Muscle layer of duodenum (tissue), 2 donors: ENCODE measurements at regions not wholly inside any gene's neighbourhood (a gene's known extent, or its start where the extent isn't known, plus 50 kb on each side); places are given as distances from the start of the nearest gene placed in this dataset.

Experiments used
- H3K27ac ChIP-seq: one replicate; pipeline ENCODE4 v1.7.0; 2013; ENCODE audit warnings: mild to moderate bottlenecking, low read length
- H3K27me3 ChIP-seq: one replicate; pipeline ENCODE4 v1.7.0; 2013; ENCODE audit warnings: low read depth, mild to moderate bottlenecking, control low read depth, low read length
- H3K36me3 ChIP-seq, 2 donors: one replicate each; pipeline ENCODE4 v1.7.0; 2013; ENCODE audit warnings: low read length in 2 of 2, control low read depth in 1 of 2, mild to moderate bottlenecking in 1 of 2; ENCODE audit not compliant: insufficient read depth in 2 of 2, control insufficient read depth in 1 of 2
- H3K4me1 ChIP-seq, 2 donors: one replicate each; pipeline ENCODE4 v1.7.0; 2013; ENCODE audit warnings: low read length in 2 of 2, mild to moderate bottlenecking in 2 of 2, control low read depth in 1 of 2, moderate library complexity in 1 of 2; ENCODE audit not compliant: insufficient read depth in 2 of 2, control insufficient read depth in 1 of 2
- H3K4me3 ChIP-seq, 2 donors: one replicate each; pipeline ENCODE4 v1.7.0; 2013; ENCODE audit warnings: low read length in 2 of 2, low read depth in 1 of 2, mild to moderate bottlenecking in 1 of 2
- H3K9me3 ChIP-seq, 2 donors: one replicate each; pipeline ENCODE4 v1.7.0; 2013; ENCODE audit warnings: low read length in 2 of 2, control low read depth in 1 of 2, mild to moderate bottlenecking in 1 of 2; ENCODE audit not compliant: control insufficient read depth in 1 of 2
- donor health status: healthy.

DNA sequence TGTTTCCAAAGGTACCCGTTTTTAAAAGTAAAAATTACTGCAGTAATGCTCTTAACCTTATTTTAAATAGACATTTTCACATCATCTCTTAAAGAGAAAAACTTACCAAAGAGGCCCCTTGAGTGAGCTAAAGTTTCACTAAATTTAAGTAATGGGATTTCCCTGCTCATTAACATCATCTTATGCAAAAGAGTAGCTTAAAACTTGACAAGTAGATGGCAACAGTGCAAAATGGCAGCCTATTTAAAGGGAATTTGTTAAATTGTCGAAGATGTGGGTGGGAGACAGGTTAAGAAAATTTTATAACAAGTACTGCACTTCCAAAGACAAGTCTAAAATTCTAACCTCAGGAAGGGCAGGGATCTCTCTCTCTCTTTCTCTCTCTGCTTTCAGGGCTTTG, 271.7 kb upstream of the LDB2 start:
- H3K4me1 ChIP-seq: no peaks in the 10 kb centered on the region
- no peaks in the 10 kb centered on the region for H3K27me3 ChIP-seq
- H3K9me3 ChIP-seq: no peaks in the 10 kb centered on the region
- H3K36me3 ChIP-seq: no peaks in the 10 kb centered on the region
- H3K27ac ChIP-seq: no peak overlapping the region
- no peak overlapping the region for H3K4me3 ChIP-seq

DNA sequence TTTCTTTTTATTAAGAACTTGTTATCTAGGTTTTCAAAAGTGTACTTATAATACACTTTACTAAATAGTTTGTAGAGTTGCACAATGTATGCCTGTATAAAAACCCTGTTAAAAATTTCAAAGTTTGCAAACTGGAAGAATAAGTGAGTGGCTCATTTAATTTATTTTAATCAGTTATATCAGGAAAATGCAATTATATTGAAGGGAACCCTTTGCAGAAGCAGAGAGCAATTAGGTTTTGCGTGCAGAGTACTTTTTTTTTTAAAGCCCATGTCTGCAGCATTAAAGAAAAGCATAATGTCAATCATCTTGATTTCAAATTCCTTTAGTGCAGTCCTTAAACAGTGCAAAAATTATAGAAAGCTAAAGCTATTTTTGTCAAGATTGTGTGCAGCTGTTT, 271.3 kb upstream of the LDB2 start:
- no peak overlapping the region for H3K4me3 ChIP-seq
- H3K27me3 ChIP-seq: no peaks in the 10 kb centered on the region
- no peak overlapping the region for H3K27ac ChIP-seq
- no peaks in the 10 kb centered on the region for H3K36me3 ChIP-seq
- H3K9me3 ChIP-seq: no peaks in the 10 kb centered on the region
- no peaks in the 10 kb centered on the region for H3K4me1 ChIP-seq

DNA sequence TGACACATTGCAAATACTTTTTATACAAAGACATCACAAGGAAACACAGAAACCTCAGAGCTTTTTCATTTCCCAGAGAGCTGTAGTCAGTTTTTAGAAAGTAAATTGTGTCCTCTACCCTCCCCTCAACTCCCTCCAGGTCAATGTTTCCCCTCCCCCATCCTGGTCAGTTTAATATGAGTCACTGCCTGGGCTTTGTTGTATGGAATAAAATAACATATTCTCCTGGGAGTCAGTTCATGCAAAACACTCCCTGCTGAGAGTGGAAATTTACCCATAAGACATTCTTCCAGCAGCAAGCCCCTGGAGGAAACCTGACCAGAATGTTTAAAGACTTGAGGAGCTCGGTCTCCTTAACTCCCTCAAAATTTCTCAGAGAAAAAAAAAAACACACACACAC, 270.1 kb upstream of the LDB2 start:
- Histone ChIP-seq H3K4me3 (no peak overlapping the region), H3K36me3 (no peaks in the 10 kb centered on the region), H3K4me1 (no peaks in the 10 kb centered on the region), H3K27me3 (no peaks in the 10 kb centered on the region), H3K27ac (no peak overlapping the region), H3K9me3 (no peaks in the 10 kb centered on the region)

DNA sequence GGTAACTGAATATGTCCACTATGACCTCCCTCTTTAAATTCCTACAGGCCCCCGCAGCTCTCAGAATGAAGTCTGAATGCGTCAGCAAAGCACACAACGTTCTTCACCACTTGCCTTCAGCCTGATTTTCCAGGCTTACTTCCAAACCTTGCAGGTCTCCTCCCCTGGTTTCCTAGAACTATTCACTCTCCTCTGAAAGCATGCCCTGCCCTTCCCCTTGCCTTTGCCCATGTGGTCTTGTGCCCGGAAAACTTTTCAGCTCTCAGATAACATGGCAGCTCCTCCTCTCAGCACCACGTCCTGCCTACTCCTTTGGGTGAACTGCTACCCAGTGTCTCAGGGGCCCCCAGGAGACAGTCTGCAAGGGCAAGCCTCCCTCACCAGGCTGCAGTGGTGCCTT, 268.5 kb upstream of the LDB2 start:
- no peaks in the 10 kb centered on the region for H3K4me1 ChIP-seq
- no peaks in the 10 kb centered on the region for H3K36me3 ChIP-seq
- H3K9me3 ChIP-seq: peaks cover 0 to 5% of the 10 kb centered on the region in 2 donors
- no peak overlapping the region for H3K27ac ChIP-seq
- H3K27me3 ChIP-seq: no peaks in the 10 kb centered on the region
- H3K4me3 ChIP-seq: no peak overlapping the region

DNA sequence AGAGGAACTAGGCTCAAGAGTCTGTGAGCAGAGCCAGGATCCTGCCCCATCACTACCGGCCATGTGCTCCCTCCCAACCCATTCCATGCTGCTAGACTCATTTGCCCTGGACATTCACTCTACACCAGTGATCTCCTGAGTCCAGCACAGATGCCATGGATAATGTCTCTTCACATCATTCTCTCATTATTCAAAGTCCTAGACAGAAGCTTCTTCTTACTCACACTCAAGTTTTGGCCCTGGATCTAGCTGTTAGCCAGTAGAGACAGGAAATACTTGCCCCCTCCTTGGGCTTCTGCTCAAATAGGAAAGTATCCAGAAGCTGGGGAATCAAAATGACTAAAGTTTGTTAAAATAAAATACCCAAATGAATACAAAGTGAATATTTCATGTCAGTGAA, 266.8 kb upstream of the LDB2 start:
- H3K4me3 ChIP-seq: no peak overlapping the region
- H3K9me3 ChIP-seq: peaks cover 0 to 7% of the 10 kb centered on the region in 2 donors
- no peaks in the 10 kb centered on the region for H3K27me3 ChIP-seq
- H3K27ac ChIP-seq: no peak overlapping the region
- no peaks in the 10 kb centered on the region for H3K36me3 ChIP-seq
- no peaks in the 10 kb centered on the region for H3K4me1 ChIP-seq

DNA sequence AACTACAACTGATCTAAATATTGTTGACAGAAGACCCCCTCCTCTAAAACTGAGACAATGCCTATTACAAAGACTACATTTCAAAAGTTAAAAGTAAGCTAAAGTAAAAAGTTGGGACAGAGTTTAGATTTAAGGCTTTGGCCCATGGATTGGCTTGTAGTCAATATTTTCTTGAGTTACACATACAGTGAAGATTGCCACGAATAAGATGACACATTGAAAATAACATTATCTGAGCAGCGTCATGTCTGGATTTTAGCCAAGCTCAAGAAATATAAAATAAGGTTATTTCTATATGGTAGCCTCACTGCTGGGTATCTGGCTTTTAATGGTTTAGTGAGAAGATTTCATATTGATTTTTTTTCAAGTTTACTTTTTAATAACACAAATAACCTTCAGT, 266.2 kb upstream of the LDB2 start:
- Histone ChIP-seq H3K9me3 (peaks cover 0 to 7% of the 10 kb centered on the region in 2 donors), H3K27ac (no peak overlapping the region), H3K4me1 (no peaks in the 10 kb centered on the region), H3K4me3 (no peak overlapping the region), H3K36me3 (no peaks in the 10 kb centered on the region), H3K27me3 (no peaks in the 10 kb centered on the region)

DNA sequence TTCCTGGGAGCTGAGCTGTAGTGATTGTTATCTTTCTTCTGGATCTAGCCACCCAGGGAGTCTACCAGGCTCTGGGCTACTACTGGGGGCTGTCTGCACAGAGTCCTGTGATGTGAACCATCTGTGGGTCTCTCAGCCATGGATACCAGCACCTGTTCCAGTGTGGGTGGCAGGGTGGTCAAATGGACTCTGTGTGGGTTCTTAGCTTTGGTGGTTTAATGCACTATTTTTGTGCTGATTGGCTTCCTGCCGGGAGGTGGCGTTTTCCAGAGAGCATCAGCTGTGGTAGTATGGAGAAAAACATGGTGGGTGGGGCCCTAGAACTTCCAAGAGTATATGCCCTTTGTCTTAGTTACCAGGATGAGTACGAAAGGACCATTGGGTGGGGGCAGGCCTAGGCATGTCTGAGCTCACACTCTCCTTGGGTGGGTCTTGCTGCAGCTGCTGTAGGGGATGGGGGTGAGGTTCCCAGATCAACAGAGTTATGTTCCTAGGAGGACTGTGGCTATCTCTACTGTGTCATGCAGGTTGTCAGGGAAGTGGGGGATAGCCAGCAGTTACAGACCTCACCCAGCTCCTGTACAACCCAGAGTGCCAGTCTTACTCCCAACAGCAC, 264.8 kb upstream of the LDB2 start:
- no peaks in the 10 kb centered on the region for H3K36me3 ChIP-seq
- H3K4me1 ChIP-seq: no peaks in the 10 kb centered on the region
- no peak overlapping the region for H3K4me3 ChIP-seq
- H3K27ac ChIP-seq: no peak overlapping the region
- H3K27me3 ChIP-seq: no peaks in the 10 kb centered on the region
- peaks cover 0 to 7% of the 10 kb centered on the region in 2 donors for H3K9me3 ChIP-seq

DNA sequence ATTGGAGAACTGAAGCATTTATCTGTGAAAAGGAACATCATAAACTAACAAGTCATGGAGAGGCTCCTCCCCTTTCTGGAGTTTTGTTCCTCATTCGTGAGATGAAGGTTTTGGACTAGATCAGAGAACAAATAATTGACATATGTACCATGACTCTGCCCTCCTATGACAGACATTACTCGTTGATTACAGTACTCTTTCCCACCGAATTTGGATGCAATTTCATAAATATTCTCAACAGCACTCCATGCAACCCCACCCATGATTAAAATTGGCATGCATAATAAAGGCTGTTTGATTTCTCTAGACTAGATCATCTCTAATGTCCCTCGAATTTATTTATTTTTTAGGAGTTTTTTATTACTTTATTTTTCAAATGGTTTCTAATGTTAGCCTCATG, 258.9 kb upstream of the LDB2 start:
- H3K4me3 ChIP-seq: no peak overlapping the region

DNA sequence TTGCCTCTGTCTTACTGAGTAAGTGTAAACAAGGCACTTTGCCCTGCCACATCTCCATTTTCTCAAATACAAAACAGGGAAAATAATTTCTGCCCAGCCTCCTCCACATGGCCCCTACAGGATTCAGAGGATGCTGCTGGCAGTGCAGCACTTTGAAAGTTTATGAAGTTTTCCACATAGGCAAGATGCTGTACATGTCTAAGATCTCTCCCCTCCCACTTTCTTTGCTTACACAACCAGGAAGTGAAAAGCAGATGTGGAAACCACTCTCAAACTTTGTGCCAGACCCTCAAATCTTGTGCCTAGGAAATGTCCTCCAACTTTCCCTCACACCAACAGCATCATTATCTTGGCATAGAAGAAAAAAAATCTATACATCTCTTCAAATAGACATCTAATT, 257.0 kb upstream of the LDB2 start:
- Histone ChIP-seq H3K9me3 (no peaks in the 10 kb centered on the region), H3K4me1 (no peaks in the 10 kb centered on the region), H3K27ac (no peak overlapping the region), H3K36me3 (no peaks in the 10 kb centered on the region), H3K4me3 (no peak overlapping the region), H3K27me3 (no peaks in the 10 kb centered on the region)

More for the DNA sequence above, 258.9 kb upstream of the LDB2 start:
- no peak overlapping the region for H3K27ac ChIP-seq
- H3K9me3 ChIP-seq: peaks cover 0 to 5% of the 10 kb centered on the region in 2 donors
- H3K4me1 ChIP-seq: no peaks in the 10 kb centered on the region
- no peaks in the 10 kb centered on the region for H3K27me3 ChIP-seq
- H3K36me3 ChIP-seq: no peaks in the 10 kb centered on the region

DNA sequence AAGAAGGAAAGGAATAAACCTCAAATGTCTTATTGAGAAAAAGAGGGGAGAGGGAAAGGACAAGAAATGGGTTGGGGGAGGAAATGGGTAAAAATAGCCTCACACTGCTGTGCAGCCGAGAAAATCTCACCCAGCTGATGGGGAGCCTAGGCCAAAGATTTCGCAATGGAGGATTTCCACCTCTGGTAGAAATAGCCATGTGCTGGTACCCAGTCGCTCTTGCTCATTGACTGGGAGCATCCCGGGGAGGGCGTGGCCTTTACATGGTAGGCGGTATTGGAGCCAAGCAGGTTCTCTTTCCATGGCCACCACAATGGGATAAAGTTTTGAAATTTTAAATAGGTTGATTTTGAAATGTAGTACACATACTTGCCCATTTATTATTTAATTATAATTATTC, 255.1 kb upstream of the LDB2 start:
- no peak overlapping the region for H3K27ac ChIP-seq
- H3K36me3 ChIP-seq: no peaks in the 10 kb centered on the region
- H3K4me3 ChIP-seq: no peak overlapping the region

DNA sequence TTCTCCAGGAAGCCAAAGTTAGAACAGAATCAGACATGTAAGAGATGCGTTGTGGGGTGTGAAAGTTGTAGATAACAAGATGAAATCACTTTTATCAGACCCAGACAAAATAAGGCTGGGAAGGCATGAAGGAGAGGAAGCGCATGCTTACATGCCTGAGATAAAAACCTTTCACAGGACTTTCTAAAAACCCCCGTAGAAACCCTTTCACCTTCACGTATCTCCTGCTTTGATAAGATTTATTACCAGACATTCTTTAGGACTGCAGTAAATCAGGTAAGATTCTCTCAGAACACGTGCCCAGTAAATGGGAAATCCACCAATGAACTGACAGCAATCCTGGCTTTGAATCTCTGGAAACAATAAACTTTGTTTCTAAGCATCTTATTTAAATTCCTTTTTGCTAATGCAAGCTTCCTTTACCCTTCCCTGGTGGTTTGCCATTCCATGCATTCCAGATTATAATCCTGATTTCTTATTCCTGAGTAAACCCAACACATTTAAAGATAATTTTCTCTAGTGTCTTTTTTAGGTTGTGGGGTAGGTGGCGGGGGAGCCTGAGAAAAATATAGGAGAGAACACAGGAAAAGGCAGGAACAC, 254.6 kb upstream of the LDB2 start:
- Histone ChIP-seq H3K9me3 (no peaks in the 10 kb centered on the region), H3K27me3 (no peaks in the 10 kb centered on the region), H3K4me1 (no peaks in the 10 kb centered on the region), H3K4me3 (no peak overlapping the region), H3K36me3 (no peaks in the 10 kb centered on the region), H3K27ac (no peak overlapping the region)

More for the DNA sequence above, 255.1 kb upstream of the LDB2 start:
- H3K4me1 ChIP-seq: no peaks in the 10 kb centered on the region
- no peaks in the 10 kb centered on the region for H3K27me3 ChIP-seq
- H3K9me3 ChIP-seq: no peaks in the 10 kb centered on the region

DNA sequence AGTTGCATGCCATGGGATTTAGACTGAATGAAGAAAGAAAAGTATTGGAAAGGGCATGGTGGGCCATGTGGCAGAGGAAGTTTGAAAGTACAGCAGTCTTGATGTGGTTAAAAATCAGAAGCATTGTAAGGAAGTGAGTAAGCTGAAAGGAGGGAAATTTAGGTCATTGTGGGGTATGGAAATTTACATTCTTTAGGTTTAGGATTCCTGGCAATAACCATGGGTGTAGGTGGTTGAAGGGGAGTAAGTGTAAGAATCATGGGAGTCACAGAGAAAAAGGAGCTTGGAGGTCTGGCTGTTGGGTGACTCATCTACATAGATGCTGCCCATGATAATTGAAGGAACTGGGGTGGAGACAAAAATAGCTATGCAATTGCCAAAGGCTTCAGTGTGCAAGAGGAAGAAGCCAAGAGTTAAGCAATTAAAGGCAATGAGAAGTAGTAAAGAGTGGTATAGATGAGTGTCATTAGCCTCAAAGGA, 243.8 kb upstream of the LDB2 start:
- no peak overlapping the region for H3K4me3 ChIP-seq
- no peaks in the 10 kb centered on the region for H3K27me3 ChIP-seq
- H3K9me3 ChIP-seq: peaks cover 8 to 16% of the 10 kb centered on the region in 2 donors
- H3K27ac ChIP-seq: no peak overlapping the region
- H3K36me3 ChIP-seq: no peaks in the 10 kb centered on the region
- no peaks in the 10 kb centered on the region for H3K4me1 ChIP-seq
